ENCODE measurements at regions not wholly inside any gene's neighbourhood (a gene's known extent, or its start where the extent isn't known, plus 50 kb on each side); places are given as distances from the start of the nearest gene placed in this dataset.
"Not testable (repeated sequence)": the region's sequence is repeated elsewhere in the genome, so short reads cannot be mapped to it uniquely, and the experiment has no call there.

- Histone ChIP-seq H3K4me3 (ENCODE audit: low read length in 3 of 3) (no peak overlapping the region), H3K27me3 (ENCODE audit: control insufficient read depth, insufficient read depth, low read length) (no peaks in the 10 kb centered on the region), H3K27ac (ENCODE audit: low read depth in 2 of 2, low read length in 2 of 2) (no peak overlapping the region), H3K9ac (ENCODE audit: low read length in 3 of 3) (no peak overlapping the region), H3K36me3 (ENCODE audit: control insufficient read depth in 2 of 3, insufficient read depth in 3 of 3, low read length in 3 of 3) (no peaks in the 10 kb centered on the region), H3K9me3 (ENCODE audit: control insufficient read depth in 2 of 3, insufficient read depth in 1 of 3, low read length in 3 of 3) (peaks cover 0 to 8% (median 0%) of the 10 kb centered on the region in 3 donors), H3K4me1 (ENCODE audit: control insufficient read depth in 2 of 3, insufficient read depth in 2 of 3, low read depth in 1 of 3, low read length in 3 of 3) (no peaks in the 10 kb centered on the region)
- DNase-seq (no peak), FAIRE-seq (no peak)
- TF ChIP-seq, protein P1, sequence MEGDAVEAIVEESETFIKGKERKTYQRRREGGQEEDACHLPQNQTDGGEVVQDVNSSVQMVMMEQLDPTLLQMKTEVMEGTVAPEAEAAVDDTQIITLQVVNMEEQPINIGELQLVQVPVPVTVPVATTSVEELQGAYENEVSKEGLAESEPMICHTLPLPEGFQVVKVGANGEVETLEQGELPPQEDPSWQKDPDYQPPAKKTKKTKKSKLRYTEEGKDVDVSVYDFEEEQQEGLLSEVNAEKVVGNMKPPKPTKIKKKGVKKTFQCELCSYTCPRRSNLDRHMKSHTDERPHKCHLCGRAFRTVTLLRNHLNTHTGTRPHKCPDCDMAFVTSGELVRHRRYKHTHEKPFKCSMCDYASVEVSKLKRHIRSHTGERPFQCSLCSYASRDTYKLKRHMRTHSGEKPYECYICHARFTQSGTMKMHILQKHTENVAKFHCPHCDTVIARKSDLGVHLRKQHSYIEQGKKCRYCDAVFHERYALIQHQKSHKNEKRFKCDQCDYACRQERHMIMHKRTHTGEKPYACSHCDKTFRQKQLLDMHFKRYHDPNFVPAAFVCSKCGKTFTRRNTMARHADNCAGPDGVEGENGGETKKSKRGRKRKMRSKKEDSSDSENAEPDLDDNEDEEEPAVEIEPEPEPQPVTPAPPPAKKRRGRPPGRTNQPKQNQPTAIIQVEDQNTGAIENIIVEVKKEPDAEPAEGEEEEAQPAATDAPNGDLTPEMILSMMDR (IDR thresholded peaks at IDR 0.05; ENCODE audit: borderline replicate concordance, extremely low read depth, insufficient read depth), result no peak
- intact Hi-C loops (cut with DNase I), result no loop called here
Measured at GRCh38 chr2:85947593-85947992, 58.8 kb upstream of the ST3GAL5 start.

GRCh38 chr2:85945586-85945985 is 56.8 kb upstream of the ST3GAL5 start:
- H3K27ac ChIP-seq (ENCODE audit: low read depth in 2 of 2, low read length in 2 of 2), result no peak overlapping the region
- peaks cover 0 to 12% (median 0%) of the 10 kb centered on the region in 3 donors for H3K9me3 ChIP-seq (ENCODE audit: control insufficient read depth in 2 of 3, insufficient read depth in 1 of 3, low read length in 3 of 3)
- TF ChIP-seq, protein P1 (IDR thresholded peaks at IDR 0.05; ENCODE audit: borderline replicate concordance, extremely low read depth, insufficient read depth), result no peak
- FAIRE-seq (no peak), DNase-seq (no peak)
- H3K4me3 ChIP-seq (ENCODE audit: low read length in 3 of 3), result no peak overlapping the region
- no peak overlapping the region for H3K9ac ChIP-seq (ENCODE audit: low read length in 3 of 3)
- H3K4me1 ChIP-seq (ENCODE audit: control insufficient read depth in 2 of 3, insufficient read depth in 2 of 3, low read depth in 1 of 3, low read length in 3 of 3), result no peaks in the 10 kb centered on the region
- no peaks in the 10 kb centered on the region for H3K27me3 ChIP-seq (ENCODE audit: control insufficient read depth, insufficient read depth, low read length)
- H3K36me3 ChIP-seq (ENCODE audit: control insufficient read depth in 2 of 3, insufficient read depth in 3 of 3, low read length in 3 of 3), result no peaks in the 10 kb centered on the region
- intact Hi-C loops (cut with DNase I), result no loop called here

GRCh38 chr2:85945172-85945571 is 56.4 kb upstream of the ST3GAL5 start:
- Histone ChIP-seq H3K36me3 (ENCODE audit: control insufficient read depth in 2 of 3, insufficient read depth in 3 of 3, low read length in 3 of 3) (no peaks in the 10 kb centered on the region), H3K27ac (ENCODE audit: low read depth in 2 of 2, low read length in 2 of 2) (no peak overlapping the region), H3K27me3 (ENCODE audit: control insufficient read depth, insufficient read depth, low read length) (no peaks in the 10 kb centered on the region), H3K9me3 (ENCODE audit: control insufficient read depth in 2 of 3, insufficient read depth in 1 of 3, low read length in 3 of 3) (peaks cover 0 to 12% (median 0%) of the 10 kb centered on the region in 3 donors), H3K4me1 (ENCODE audit: control insufficient read depth in 2 of 3, insufficient read depth in 2 of 3, low read depth in 1 of 3, low read length in 3 of 3) (no peaks in the 10 kb centered on the region), H3K4me3 (ENCODE audit: low read length in 3 of 3) (no peak overlapping the region), H3K9ac (ENCODE audit: low read length in 3 of 3) (no peak overlapping the region)
- DNase-seq (no peak), FAIRE-seq (no peak)
- intact Hi-C loops (cut with DNase I), result no loop called here
- TF ChIP-seq, protein P1 (IDR thresholded peaks at IDR 0.05; ENCODE audit: borderline replicate concordance, extremely low read depth, insufficient read depth), result no peak

GRCh38 chr2:85942346-85942957 is 53.7 kb upstream of the ST3GAL5 start:
- Histone ChIP-seq H3K9ac (ENCODE audit: low read length in 3 of 3) (no peak overlapping the region), H3K4me3 (ENCODE audit: low read length in 3 of 3) (no peak overlapping the region), H3K27ac (ENCODE audit: low read depth in 2 of 2, low read length in 2 of 2) (no peak overlapping the region), H3K27me3 (ENCODE audit: control insufficient read depth, insufficient read depth, low read length) (no peaks in the 10 kb centered on the region), H3K36me3 (ENCODE audit: control insufficient read depth in 2 of 3, insufficient read depth in 3 of 3, low read length in 3 of 3) (no peaks in the 10 kb centered on the region), H3K4me1 (ENCODE audit: control insufficient read depth in 2 of 3, insufficient read depth in 2 of 3, low read depth in 1 of 3, low read length in 3 of 3) (no peaks in the 10 kb centered on the region), H3K9me3 (ENCODE audit: control insufficient read depth in 2 of 3, insufficient read depth in 1 of 3, low read length in 3 of 3) (peaks cover 0 to 8% (median 0%) of the 10 kb centered on the region in 3 donors)
- DNase-seq (no peak), FAIRE-seq (no peak)
- intact Hi-C loops (cut with DNase I), result no loop called here
- TF ChIP-seq, protein P1 (IDR thresholded peaks at IDR 0.05; ENCODE audit: borderline replicate concordance, extremely low read depth, insufficient read depth), result no peak

GRCh38 chr2:85941490-85941889 is 52.7 kb upstream of the ST3GAL5 start:
- H3K4me1 ChIP-seq (ENCODE audit: control insufficient read depth in 2 of 3, insufficient read depth in 2 of 3, low read depth in 1 of 3, low read length in 3 of 3); intact Hi-C loops (cut with DNase I); H3K36me3 ChIP-seq (ENCODE audit: control insufficient read depth in 2 of 3, insufficient read depth in 3 of 3, low read length in 3 of 3); H3K27me3 ChIP-seq (ENCODE audit: control insufficient read depth, insufficient read depth, low read length); DNase-seq; H3K9ac ChIP-seq (ENCODE audit: low read length in 3 of 3); FAIRE-seq; H3K4me3 ChIP-seq (ENCODE audit: low read length in 3 of 3); H3K27ac ChIP-seq (ENCODE audit: low read depth in 2 of 2, low read length in 2 of 2); H3K9me3 ChIP-seq (ENCODE audit: control insufficient read depth in 2 of 3, insufficient read depth in 1 of 3, low read length in 3 of 3): not testable (repeated sequence)
